T1000 (cell line): ENCODE measurements at regions not wholly inside any gene's neighbourhood (a gene's known extent, or its start where the extent isn't known, plus 50 kb on each side); places are given as distances from the start of the nearest gene placed in this dataset.
"Not testable (repeated sequence)": the region's sequence is repeated elsewhere in the genome, so short reads cannot be mapped to it uniquely, and the experiment has no call there.

Experiments
- DNase-seq: peaks from one replicate; lab custom pipeline; 2025; ENCODE audit warnings: mixed read lengths; lab: John Stamatoyannopoulos, UW

- no peak for DNase-seq
Observed at GRCh38 chr2:147420947-147421675, 423.7 kb upstream of the ACVR2A start.

GRCh38 chr2:147420517-147420916 is 424.3 kb upstream of the ACVR2A start:
- DNase-seq: no peak

GRCh38 chr2:147416099-147416498 is 428.7 kb upstream of the ACVR2A start:
- DNase-seq: no peak

DNA sequence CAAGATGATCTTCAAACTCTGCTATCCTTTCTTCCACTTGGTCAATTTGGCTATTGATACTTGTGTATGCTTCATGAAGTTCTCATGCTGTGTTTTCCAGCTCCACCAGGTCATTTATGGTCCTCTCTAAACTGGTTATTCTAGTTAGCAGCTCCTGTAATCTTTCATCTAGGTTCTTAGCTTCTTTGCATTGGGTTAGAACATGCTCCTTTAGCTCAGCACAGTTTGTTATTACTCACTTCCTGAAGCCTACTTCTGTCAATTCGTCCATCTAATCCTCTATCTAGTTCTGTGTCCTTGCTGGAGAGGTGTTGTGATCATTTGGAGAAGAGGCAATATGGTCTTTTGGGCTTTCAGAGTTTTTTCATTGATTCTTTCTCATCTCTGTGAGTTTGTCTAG is 430.2 kb upstream of the ACVR2A start:
- DNase-seq: not testable (repeated sequence)

DNA sequence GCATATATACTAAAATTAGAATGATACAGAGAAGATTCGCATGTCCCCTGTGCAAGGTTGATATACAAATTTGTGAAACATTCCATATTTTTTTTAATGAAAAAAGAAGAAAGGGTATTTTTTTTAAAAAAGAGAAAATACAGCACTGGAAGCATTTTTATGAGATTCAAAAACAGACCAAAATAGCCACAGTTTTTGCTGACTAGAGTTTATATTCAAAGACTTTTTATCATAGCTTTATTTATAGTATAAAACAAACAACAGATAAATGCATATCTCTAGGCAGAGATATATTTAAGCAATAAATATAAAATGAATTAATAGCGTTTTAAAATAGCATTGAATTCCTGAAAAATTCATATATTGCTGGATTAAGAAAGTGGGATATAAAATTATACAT is 436.5 kb upstream of the ACVR2A start:
- DNase-seq: no peak

GRCh38 chr2:147405651-147406050 is 439.2 kb upstream of the ACVR2A start:
- no peak for DNase-seq

DNA sequence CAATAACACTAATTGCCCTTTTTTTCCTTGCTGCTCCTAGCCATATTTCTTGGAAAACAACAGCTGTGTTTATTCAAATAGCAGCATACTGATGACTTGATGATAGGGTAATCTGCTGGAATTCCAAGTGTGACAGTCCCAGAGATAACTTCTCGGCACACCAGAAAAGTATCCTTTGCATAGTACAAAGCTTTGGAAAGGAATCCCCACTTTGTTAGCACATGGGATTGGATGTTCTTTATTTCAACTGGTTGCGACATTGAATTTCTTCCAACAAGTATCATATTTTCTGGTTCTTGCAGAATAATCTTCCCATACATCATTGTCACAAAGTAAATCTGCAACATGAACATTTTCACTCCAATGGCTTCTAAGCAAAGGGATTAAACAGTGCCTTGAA is 445.8 kb upstream of the ACVR2A start:
- DNase-seq: no peak

GRCh38 chr2:147398301-147398700 is 446.5 kb upstream of the ACVR2A start:
- no peak for DNase-seq

GRCh38 chr2:147396890-147397289 is 447.9 kb upstream of the ACVR2A start:
- DNase-seq: no peak

DNA sequence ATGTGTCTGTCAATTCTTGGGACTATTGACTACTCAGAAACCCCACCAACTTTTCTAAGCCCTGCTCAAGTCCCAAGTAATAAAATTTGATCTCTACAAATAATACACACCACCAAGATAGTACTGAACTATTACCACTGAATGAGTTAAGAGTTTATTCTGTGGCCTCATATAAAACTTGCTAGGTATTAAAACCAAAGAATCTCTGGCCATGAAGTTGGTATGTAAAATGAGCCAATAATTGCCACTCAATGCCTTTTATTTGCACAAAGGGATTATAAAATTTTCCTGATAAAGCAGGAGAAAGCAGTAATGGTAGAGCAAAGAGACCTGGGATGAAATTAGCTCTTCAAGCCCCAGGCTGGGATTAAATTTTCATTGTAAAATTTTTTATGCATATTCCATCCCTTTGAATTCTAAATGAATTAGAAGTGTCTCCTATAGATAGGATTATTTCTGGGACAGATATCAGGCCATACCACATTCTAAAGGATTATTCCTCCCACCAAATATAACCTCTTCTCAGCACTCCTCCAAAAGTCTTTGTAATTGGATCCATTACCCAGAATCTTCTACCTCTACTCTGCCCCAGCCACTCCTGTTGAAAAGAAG is 450.5 kb upstream of the ACVR2A start:
- DNase-seq: no peak

DNA sequence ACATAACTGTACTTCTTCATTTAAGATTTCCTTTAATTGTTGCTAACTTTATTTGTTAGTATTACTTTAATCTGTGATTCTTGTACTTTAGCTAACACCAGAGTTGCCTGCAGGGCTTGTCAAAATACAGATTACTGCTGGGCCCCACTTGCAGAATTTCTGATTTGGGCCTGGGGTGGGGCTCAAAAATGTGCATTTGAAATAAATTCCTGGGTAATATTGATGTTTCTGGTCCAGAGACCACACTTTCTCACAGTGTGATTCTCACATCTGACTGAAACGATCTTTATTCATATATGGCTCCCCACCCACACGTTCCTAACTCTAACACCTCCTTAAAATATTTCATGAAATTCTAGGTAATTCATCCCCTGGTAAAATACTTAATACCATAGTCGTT is 452.6 kb upstream of the ACVR2A start:
- DNase-seq: no peak

DNA sequence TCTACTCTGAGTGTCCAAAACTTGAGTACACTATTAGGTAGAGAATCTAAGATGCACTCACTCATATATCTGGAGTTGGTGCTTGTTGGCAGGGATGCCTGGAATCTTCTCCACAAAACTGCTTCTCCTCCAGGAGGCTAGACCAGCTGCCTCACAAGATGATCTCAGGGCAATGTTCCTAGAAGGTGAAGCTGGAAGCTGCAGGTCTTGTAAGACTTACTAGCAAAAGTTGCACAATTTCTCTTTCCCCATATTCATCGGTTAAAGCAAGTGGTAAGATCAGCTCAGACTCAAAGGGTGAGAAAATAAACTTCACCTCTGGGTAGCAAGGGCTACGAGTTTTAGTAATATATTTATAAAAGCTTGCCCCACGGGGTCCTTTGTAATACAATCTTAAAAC is 454.4 kb upstream of the ACVR2A start:
- DNase-seq: no peak

DNA sequence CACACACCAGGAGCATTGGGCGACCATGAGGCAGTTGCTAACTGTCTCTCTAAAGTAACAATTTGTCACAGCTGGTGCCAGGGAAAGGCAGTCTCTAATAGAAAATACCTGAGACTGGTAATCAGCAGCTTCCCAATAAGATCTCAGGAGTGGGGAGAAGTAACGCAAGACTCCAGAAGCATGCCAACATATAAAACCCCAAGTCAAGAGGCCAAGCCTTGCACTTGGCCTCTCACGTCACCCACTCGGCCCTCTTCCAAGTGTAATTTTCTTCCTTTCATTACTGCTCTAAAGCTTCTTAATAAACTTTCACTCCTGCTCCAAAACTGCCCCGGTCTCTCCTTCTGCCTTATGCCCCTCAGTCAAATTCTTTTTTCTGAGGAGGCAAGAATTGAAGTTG is 455.6 kb upstream of the ACVR2A start:
- DNase-seq: no peak

- no peak for DNase-seq
Observed at GRCh38 chr2:147388217-147388616, 456.6 kb upstream of the ACVR2A start.

DNA sequence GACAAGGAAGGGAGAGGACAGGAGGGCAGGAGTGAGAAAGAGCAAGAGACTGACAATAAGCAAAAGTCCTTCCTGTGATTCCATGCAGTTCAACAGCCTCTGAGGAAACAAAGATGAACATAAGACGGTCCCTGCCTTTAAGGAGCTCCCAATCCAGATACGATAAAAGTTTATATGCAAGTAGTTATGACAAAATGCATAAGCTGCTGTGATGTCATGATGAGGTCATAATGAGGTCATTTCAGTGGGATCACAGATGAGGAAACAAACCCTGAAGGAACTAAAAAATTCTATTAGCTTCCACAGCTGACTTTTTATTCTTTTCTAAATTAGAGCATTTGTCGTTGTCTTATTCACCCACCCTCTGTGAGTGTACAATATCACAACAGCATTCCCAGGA is 458.5 kb upstream of the ACVR2A start:
- DNase-seq: no peak

DNA sequence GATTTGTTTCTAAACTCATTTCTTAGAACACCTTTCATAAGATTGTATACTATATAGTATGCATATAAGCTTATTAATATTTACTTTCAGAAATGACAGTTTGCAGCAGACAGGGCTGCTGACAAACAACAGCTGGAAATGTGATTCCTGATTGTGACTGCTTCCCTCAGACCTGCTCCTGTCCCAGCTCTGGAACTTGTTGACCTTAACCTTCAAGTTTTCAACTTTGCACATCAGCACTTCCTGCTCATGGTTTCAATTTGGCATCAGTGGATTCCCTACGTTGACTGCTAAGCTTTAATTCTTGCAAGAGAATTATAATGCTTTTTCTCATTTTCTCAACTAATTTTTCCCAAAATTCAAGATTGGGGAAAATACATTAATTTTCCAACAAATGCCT is 459.2 kb upstream of the ACVR2A start:
- DNase-seq: no peak

DNA sequence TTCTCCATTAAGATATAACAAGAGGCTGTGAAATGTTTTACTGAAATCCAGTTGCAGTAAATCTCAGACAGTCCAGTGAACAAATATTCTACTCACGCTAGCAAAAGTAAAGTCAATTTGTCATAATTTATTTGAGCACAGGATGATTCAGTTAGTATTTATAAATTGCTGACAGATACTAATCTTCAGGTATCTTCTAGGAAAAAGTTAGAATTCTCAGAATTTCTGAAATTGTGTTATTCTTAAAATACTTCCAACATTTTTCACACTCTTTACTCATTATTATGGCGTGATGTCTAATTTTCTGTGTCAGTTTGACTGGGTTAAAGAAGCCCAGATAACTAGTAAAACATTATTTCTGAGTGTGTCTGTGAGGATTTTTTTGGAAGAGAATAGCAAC is 460.2 kb upstream of the ACVR2A start:
- DNase-seq: no peak

DNA sequence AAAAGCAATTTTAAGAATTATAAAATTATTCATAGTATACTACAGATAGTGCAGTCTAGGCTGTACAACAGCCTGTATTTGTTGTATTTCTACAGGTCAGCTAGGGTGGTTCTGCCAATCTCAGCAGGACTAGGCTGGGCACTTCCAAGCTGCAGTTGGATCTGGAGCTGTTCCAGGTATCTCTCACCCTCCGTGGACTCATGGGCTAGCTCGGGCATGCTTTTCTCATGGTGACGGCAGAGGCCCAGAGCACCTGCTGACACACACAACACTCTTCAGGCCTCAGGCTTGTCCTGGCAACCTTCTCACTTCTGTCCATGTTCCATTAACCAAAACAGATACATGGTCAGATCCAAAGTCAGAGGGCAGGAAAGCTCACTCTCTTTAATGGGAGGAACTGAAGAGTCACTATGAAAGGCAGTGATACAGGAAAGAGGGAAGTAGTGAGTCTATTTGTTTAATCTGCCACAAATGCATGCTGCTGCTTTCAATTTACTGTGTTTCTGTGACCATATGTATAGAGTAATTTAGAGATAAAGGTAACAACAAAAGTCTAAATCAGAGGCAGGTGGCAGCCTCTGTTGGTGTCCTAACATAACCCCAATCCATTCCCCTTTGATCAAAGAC is 462.4 kb upstream of the ACVR2A start:
- no peak for DNase-seq

DNA sequence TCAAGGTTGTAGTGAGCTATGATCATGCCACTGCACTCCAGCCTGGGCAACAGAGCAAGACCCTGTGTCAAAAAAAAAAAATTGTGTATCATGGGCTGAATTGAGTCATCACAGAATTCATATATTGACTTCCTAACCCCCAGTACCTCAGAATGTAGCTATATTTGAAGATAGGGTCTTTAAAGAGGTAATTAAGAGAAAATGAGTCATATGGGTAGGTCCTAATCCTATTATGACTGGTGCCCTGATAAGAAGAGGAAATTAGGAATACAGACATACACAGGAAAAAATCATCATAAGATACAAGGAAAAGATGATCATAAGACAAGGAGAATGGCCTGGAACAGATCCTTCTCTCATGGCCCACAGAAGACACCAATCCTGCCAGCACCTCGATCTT is 466.4 kb upstream of the ACVR2A start:
- no peak for DNase-seq

- DNase-seq: no peak
Observed at GRCh38 chr2:147375073-147375472, 469.8 kb upstream of the ACVR2A start.

DNA sequence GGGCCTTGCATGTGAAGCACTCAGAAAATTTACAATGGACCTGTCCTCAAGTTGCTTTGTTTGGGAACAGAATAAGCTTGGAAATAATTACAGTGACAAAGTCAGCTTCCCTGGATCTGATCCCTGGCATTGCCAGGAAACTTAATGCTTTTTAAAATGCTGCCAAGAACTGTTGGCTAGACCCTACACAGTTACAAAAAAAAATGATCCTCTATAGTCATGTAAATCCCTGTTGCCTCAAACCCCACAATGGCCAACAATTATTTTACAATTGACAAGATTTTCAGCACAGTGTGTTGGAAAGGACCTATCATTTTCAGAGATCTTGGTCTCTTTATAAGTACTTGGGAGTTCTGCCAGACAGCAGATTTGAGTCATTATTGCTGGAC is 470.4 kb upstream of the ACVR2A start:
- no peak for DNase-seq

DNA sequence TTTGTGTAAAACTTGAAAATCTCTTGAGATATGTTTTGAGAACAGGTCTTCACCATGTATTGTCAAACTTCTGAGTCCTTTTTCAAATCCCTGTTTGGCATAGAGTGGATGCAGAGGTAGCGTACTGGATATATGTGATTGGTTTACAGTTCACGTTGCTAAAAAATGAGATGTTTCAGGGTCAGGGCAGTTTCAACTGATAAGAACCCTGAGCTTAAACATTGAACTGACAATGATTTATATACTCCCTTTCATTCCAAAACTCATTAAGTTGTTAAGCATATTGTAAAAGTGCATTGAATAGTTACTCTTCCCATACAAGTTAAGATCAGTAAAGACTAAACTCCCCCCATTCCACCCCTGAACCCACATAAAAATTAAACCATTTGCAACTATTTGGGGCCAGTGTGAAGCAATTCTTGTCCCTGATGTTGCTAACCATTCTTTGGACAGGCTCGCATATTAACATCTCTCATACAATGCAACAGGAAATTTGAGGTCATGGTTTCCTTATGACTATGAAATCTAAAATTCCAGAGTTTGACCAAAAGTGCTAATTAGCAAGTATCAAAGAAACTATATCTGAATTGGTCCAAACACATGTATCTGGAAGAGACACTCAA is 470.9 kb upstream of the ACVR2A start:
- DNase-seq: no peak

GRCh38 chr2:147368306-147368705 is 476.5 kb upstream of the ACVR2A start:
- no peak for DNase-seq
